GM12878 (cell line): ENCODE measurements at regions not wholly inside any gene's neighbourhood (a gene's known extent, or its start where the extent isn't known, plus 50 kb on each side); places are given as distances from the start of the nearest gene placed in this dataset.
A peak's percentile ranks its signal among the peaks of the same experiment; 100 is the strongest.

ENCODE experiments used
- ATAC-seq: fragments of 200-7000 bp; cut with Tn5 transposase; 3 replicates; pipeline ENCODE4 v1.9.1; 2020; ENCODE audit warnings: mild to moderate bottlenecking, moderate library complexity
- BruUV-seq: library from RNA; stranded (reverse); fragments of 400-500 nt; replicated peaks from 2 replicates; lab custom pipeline; 2021; lab: Mats Ljungman, UMichigan
- CTCF ChIA-PET: fragments of 300-600 bp; sonication (Branson Sonifier 250); formaldehyde crosslinking; extraction: SDS; loops from one replicate; lab custom pipeline; 2021; ENCODE audit warnings: inconsistent platforms; lab: Yijun Ruan, JAX
- POLR2A ChIA-PET: fragments of 350-600 bp; formaldehyde crosslinking; extraction: SDS; loops from one replicate; lab custom pipeline; 2021; ENCODE audit warnings: inconsistent platforms; lab: Charles Lee
- RAD21 ChIA-PET: fragments of 300-600 bp; sonication (Branson Sonifier 250); formaldehyde crosslinking; loops from one replicate; lab custom pipeline; 2023; ENCODE audit warnings: antibody characterized with exemption; ENCODE audit not compliant: unreplicated experiment; lab: Charles Lee
- SMC1A ChIA-PET: fragments of 300-600 bp; sonication (Branson Sonifier 250); formaldehyde crosslinking; loops from one replicate; lab custom pipeline; 2023; ENCODE audit not compliant: unreplicated experiment, uncharacterized antibody; lab: Charles Lee
- DNase-seq: peaks from one replicate; pipeline ENCODE4 v3.0.0-alpha.2; 2011; ENCODE audit warnings: low read depth, low spot score
- FAIRE-seq: peaks from 3 replicates; lab custom pipeline; 2011; peaks lifted over from hg19 to GRCh38; lab: Jason Lieb, UNC
- H2AFZ ChIP-seq: 2 replicates; pipeline ENCODE4 v1.6.0; 2011; ENCODE audit warnings: low read depth, low read length, control low read depth; ENCODE audit not compliant: control insufficient read depth
- H3K27ac ChIP-seq: 2 replicates; pipeline ENCODE4 v1.5.1; 2011; ENCODE audit warnings: control low read depth; ENCODE audit not compliant: control insufficient read depth, insufficient read depth
- H3K27me3 ChIP-seq, 2 experiments: replicated peaks in 1 of 2; 2 replicates each; pipeline versions ENCODE4 v1.6.0 to v1.6.1; 2011; ENCODE audit warnings: low read length in 1 of 2; ENCODE audit not compliant: control insufficient read depth in 2 of 2, insufficient read depth in 2 of 2
- H3K36me3 ChIP-seq, 2 experiments: 2 replicates each; pipeline ENCODE4 v1.5.1; 2011; ENCODE audit warnings: low read length in 1 of 2; ENCODE audit not compliant: control insufficient read depth in 2 of 2, insufficient read depth in 2 of 2
- H3K4me1 ChIP-seq: 2 replicates; pipeline ENCODE4 v1.6.1; 2011; ENCODE audit warnings: mild to moderate bottlenecking, low read length, moderate library complexity, mixed read lengths; ENCODE audit not compliant: control insufficient read depth, insufficient read depth
- H3K4me2 ChIP-seq: 2 replicates; pipeline ENCODE4 v1.6.0; 2011; ENCODE audit warnings: control low read depth; ENCODE audit not compliant: control insufficient read depth, insufficient read depth
- H3K4me3 ChIP-seq: fragments of 200-600 bp; sonication (generic); 2 replicates; pipeline ENCODE4 v1.5.1; 2016
- H3K79me2 ChIP-seq: 2 replicates; pipeline ENCODE4 v1.6.0; 2011; ENCODE audit warnings: low read length; ENCODE audit not compliant: control insufficient read depth, insufficient read depth
- H3K9ac ChIP-seq: 2 replicates; pipeline ENCODE4 v1.8.0; 2011; ENCODE audit warnings: low read length, control low read depth, mixed read lengths; ENCODE audit not compliant: control insufficient read depth, insufficient read depth
- H3K9me3 ChIP-seq: replicated peaks from 3 replicates; pipeline ENCODE4 v1.5.1; 2011; ENCODE audit warnings: mild to moderate bottlenecking, low read length; ENCODE audit not compliant: control insufficient read depth, insufficient read depth
- H4K20me1 ChIP-seq: 2 replicates; pipeline ENCODE4 v1.6.0; 2011; ENCODE audit not compliant: control insufficient read depth, insufficient read depth
- BMI1 ChIP-seq: fragments of 450-650 bp; IDR thresholded peaks from 2 replicates; pipeline ENCODE4 v1.6.1; 2016; ENCODE audit warnings: mild to moderate bottlenecking, moderate library complexity, borderline replicate concordance
- CTCF ChIP-seq, 3 experiments: IDR thresholded peaks in 2 of 3; conservative IDR thresholded peaks in 1 of 3; 2 replicates each; pipeline ENCODE4 v1.5.1; 2011; ENCODE audit warnings: low read depth in 3 of 3, low read length in 3 of 3, mild to moderate bottlenecking in 3 of 3, control low read depth in 2 of 3, moderate library complexity in 2 of 3, inconsistent platforms in 1 of 3, mixed read lengths in 1 of 3; ENCODE audit not compliant: control insufficient read depth in 2 of 3, insufficient read depth in 1 of 3; ENCODE audit errors: extremely low read depth in 1 of 3
- EED ChIP-seq: sonication (generic); IDR thresholded peaks from 2 replicates; pipeline ENCODE4 v1.6.1; 2016; ENCODE audit warnings: antibody characterized with exemption, low read depth
- GATAD2B ChIP-seq: fragments of 450-650 bp; conservative IDR thresholded peaks from 2 replicates; pipeline ENCODE4 v1.6.1; 2017; ENCODE audit warnings: low read depth, mild to moderate bottlenecking, moderate library complexity
- NFYB ChIP-seq: IDR thresholded peaks from 2 replicates; pipeline ENCODE4 v1.6.1; 2011; ENCODE audit warnings: low read depth, mild to moderate bottlenecking, low read length, improper control_type of control experiment, moderate library complexity; ENCODE audit not compliant: insufficient read depth
- POLR2A ChIP-seq: IDR thresholded peaks from 2 replicates; pipeline ENCODE4 v1.6.1; 2011; ENCODE audit warnings: low read depth, mild to moderate bottlenecking, low read length
- SMAD1 ChIP-seq: fragments of 450-650 bp; IDR thresholded peaks from 2 replicates; pipeline ENCODE4 v1.6.1; 2018; ENCODE audit warnings: mild to moderate bottlenecking, low read depth; ENCODE audit not compliant: partially characterized antibody
- STAT3 ChIP-seq: IDR thresholded peaks from 2 replicates; pipeline ENCODE4 v1.6.1; 2011; ENCODE audit warnings: low read depth, low read length, improper control_type of control experiment
- ZBED1 ChIP-seq: IDR thresholded peaks from 2 replicates; pipeline ENCODE4 v1.6.1; 2016; ENCODE audit warnings: borderline replicate concordance
- WGBS: methylation state at CpG from one replicate; pipeline ENCODE4 v1.1.6; 2016; ENCODE audit warnings: low lambda C conversion rate; ENCODE audit not compliant: insufficient replicate concordance, insufficient coverage; ENCODE audit errors: missing lambda C conversion rate; 5-methylcytosine and 5-hydroxymethylcytosine counted together
- in situ Hi-C: fragments of 300-500 bp; cut with MboI; formaldehyde crosslinking; loops from 9 replicates; pipeline ENCODE4 v1.14.3; 2018; ENCODE audit warnings: mixed read lengths
- intact Hi-C: fragments of 100-400 bp; cut with micrococcal nuclease; formaldehyde crosslinking; loops from one replicate; pipeline ENCODE4 v1.14.2; 2022; ENCODE audit not compliant: unreplicated experiment

- TF ChIP-seq GATAD2B (no peak), NFYB (no peak), STAT3 (no peak), POLR2A (no peak), EED (no peak)
Observed at GRCh38 chr18:75551071-75551470, 123.6 kb upstream of the SMIM21 start (continued).

DNA sequence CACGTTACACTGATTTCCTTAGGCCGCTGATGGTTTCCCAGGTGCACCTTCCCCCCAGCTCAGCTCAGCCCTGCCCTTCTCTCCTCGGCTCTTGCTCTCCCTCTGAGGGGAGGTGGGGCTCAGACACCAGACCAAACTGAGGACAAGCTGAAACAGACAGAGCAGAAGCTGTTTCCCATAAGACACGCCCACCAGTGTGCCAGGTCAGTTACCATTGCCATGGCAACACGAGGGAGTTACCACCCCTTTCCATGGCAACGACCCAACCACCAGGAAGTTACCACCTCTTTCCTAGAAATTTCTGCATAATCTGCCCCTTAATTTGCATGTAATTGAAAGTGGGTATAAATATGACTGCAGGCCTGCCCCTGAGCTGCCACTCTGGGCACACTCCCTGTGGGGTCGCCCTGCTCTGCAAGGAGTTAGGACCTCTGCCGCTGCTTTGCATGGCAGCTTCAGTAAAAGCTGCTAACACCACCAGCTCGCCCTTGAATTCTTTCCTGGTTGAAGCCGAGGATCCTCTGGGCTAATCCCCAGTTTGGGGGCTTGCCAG, 120.9 kb upstream of the SMIM21 start:
- CTCF ChIA-PET: no interaction called here
- POLR2A ChIA-PET: no interaction called here
- Histone ChIP-seq H3K27ac (no peak overlapping the region), H3K9me3 (no peaks in the 10 kb centered on the region), H4K20me1 (no peaks in the 10 kb centered on the region), H3K27me3 (no peaks in the 10 kb centered on the region; a peak in 1 of 4 replicates), H3K79me2 (no peaks in the 10 kb centered on the region), H3K9ac (no peak overlapping the region), H3K4me2 (no peak overlapping the region), H3K36me3 (no peaks in the 10 kb centered on the region), H3K4me1 (no peaks in the 10 kb centered on the region)
- RAD21 ChIA-PET: no interaction called here
- intact Hi-C loops: no loop called here
- SMC1A ChIA-PET: no interaction called here
- WGBS: 9% methylated on average over 10 of the region's 10 CpGs
- no TSS peak for BruUV-seq
- no peak for DNase-seq
- TF ChIP-seq BMI1: 0 out of 2 replicates have a peak, but pooled peaks have one; percentile 48
- no peak for TF ChIP-seq ZBED1
- TF ChIP-seq, all 136 proteins: peak for 1
- ATAC-seq (no peak), FAIRE-seq (no peak)
- Histone ChIP-seq H2AFZ (no peak overlapping the region), H3K4me3 (no peak overlapping the region)
- in situ Hi-C loops: no loop called here

DNA sequence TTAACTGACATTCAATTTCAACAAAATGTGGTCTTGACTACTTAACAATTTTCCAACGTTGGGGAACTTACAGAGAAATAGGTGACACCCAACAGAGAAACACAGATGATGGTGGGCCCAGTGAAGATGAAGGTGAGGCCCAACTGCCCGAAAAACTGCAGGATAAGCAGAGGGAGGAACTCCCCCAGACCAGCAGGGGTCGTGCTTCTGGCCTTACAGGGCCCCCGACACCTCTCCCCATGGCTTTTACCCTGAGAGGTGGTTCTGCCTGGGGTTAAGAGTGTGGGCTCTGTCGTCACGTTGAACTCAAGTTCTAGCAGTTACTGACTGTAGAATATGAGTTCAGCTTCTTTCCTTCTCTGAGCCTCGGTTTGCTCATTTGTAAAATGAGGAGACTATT, 119.5 kb upstream of the SMIM21 start:
- H3K79me2 ChIP-seq: no peaks in the 10 kb centered on the region
- no TSS peak for BruUV-seq
- H2AFZ ChIP-seq: no peak overlapping the region
- POLR2A ChIA-PET: no interaction called here
- H3K27ac ChIP-seq: no peak overlapping the region
- ATAC-seq: no peak
- H3K4me1 ChIP-seq: no peaks in the 10 kb centered on the region
- SMC1A ChIA-PET: no interaction called here
- no peaks in the 10 kb centered on the region for H4K20me1 ChIP-seq
- intact Hi-C loops: no loop called here
- FAIRE-seq: no peak
- in situ Hi-C loops: no loop called here
- TF ChIP-seq SMAD1: no peak
- 0 out of 6 replicates have a peak, but pooled peaks of 1 of the 3 experiments have one; percentile 11 for TF ChIP-seq CTCF (IDR thresholded peaks at IDR 0.05 in 2 of 3, conservative IDR thresholded peaks at IDR 0.05 in 1 of 3; ENCODE audit: control insufficient read depth in 2 of 3, extremely low read depth in 1 of 3, insufficient read depth in 1 of 3, low read depth in 3 of 3, low read length in 3 of 3)
- no peaks in the 10 kb centered on the region; a peak in 1 of 4 replicates for H3K27me3 ChIP-seq
- H3K4me2 ChIP-seq: no peak overlapping the region
- H3K9ac ChIP-seq: no peak overlapping the region
- H3K4me3 ChIP-seq: no peak overlapping the region
- RAD21 ChIA-PET: no interaction called here
- DNase-seq: no peak
- CTCF ChIA-PET: no interaction called here
- no peaks in the 10 kb centered on the region for H3K9me3 ChIP-seq
- no peaks in the 10 kb centered on the region for H3K36me3 ChIP-seq
- WGBS: 24% methylated on average over 7 of the region's 7 CpGs
